HL-60 (cell line): ENCODE measurements at regions not wholly inside any gene's neighbourhood (a gene's known extent, or its start where the extent isn't known, plus 50 kb on each side); places are given as distances from the start of the nearest gene placed in this dataset.

Experiments
- DNase-seq, 2 experiments: peaks; one replicate each; pipeline ENCODE4 v3.0.0-alpha.2; 2010 to 2020; ENCODE audit warnings: low read depth in 1 of 2, low spot score in 1 of 2
- H3K27ac ChIP-seq: fragments of 250-450 bp; sonication (Bioruptor Pico); replicated peaks from 2 replicates; pipeline ENCODE4 v1.5.1; 2020; ENCODE audit warnings: mild to moderate bottlenecking, moderate library complexity
- H3K27me3 ChIP-seq: fragments of 250-450 bp; sonication (Bioruptor Pico); 2 replicates; pipeline ENCODE4 v1.5.1; 2021; ENCODE audit warnings: mild to moderate bottlenecking, moderate library complexity; ENCODE audit not compliant: insufficient read depth, poor library complexity, severe bottlenecking
- H3K4me3 ChIP-seq: replicated peaks from 2 replicates; pipeline ENCODE4 v1.5.1; 2011; ENCODE audit warnings: mild to moderate bottlenecking, control low read depth, low read length; ENCODE audit not compliant: insufficient read depth
- GABPA ChIP-seq: IDR thresholded peaks from 2 replicates; pipeline ENCODE4 v1.6.1; 2012; ENCODE audit warnings: low read depth
- POLR2AphosphoS5 ChIP-seq: IDR thresholded peaks from 2 replicates; pipeline ENCODE4 v1.6.1; 2012; ENCODE audit warnings: low read depth
- SPI1 ChIP-seq: IDR thresholded peaks from 2 replicates; pipeline ENCODE4 v1.6.1; 2012; ENCODE audit warnings: low read depth, mild to moderate bottlenecking, borderline replicate concordance
- TF ChIP-seq, protein P1 (sequence below): IDR thresholded peaks from 2 replicates; pipeline ENCODE4 v1.6.1; 2012; ENCODE audit warnings: low read depth; ENCODE audit not compliant: insufficient replicate concordance
- TF ChIP-seq, protein P2 (sequence below): IDR thresholded peaks from one replicate; pipeline ENCODE4 v1.5.1; 2011; ENCODE audit warnings: low read length, control low read depth, inconsistent platforms; ENCODE audit not compliant: insufficient read depth

GRCh38 chrX:94097868-94098267, 423.9 kb downstream of the FAM133A start:
- Histone ChIP-seq H3K4me3 (no peak overlapping the region), H3K27ac (no peak overlapping the region), H3K27me3 (no peaks in the 10 kb centered on the region)
- TF ChIP-seq, protein P1, sequence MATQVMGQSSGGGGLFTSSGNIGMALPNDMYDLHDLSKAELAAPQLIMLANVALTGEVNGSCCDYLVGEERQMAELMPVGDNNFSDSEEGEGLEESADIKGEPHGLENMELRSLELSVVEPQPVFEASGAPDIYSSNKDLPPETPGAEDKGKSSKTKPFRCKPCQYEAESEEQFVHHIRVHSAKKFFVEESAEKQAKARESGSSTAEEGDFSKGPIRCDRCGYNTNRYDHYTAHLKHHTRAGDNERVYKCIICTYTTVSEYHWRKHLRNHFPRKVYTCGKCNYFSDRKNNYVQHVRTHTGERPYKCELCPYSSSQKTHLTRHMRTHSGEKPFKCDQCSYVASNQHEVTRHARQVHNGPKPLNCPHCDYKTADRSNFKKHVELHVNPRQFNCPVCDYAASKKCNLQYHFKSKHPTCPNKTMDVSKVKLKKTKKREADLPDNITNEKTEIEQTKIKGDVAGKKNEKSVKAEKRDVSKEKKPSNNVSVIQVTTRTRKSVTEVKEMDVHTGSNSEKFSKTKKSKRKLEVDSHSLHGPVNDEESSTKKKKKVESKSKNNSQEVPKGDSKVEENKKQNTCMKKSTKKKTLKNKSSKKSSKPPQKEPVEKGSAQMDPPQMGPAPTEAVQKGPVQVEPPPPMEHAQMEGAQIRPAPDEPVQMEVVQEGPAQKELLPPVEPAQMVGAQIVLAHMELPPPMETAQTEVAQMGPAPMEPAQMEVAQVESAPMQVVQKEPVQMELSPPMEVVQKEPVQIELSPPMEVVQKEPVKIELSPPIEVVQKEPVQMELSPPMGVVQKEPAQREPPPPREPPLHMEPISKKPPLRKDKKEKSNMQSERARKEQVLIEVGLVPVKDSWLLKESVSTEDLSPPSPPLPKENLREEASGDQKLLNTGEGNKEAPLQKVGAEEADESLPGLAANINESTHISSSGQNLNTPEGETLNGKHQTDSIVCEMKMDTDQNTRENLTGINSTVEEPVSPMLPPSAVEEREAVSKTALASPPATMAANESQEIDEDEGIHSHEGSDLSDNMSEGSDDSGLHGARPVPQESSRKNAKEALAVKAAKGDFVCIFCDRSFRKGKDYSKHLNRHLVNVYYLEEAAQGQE, result no peak
- TF ChIP-seq GABPA (no peak), SPI1 (no peak), POLR2AphosphoS5 (no peak)
- TF ChIP-seq, protein P2, sequence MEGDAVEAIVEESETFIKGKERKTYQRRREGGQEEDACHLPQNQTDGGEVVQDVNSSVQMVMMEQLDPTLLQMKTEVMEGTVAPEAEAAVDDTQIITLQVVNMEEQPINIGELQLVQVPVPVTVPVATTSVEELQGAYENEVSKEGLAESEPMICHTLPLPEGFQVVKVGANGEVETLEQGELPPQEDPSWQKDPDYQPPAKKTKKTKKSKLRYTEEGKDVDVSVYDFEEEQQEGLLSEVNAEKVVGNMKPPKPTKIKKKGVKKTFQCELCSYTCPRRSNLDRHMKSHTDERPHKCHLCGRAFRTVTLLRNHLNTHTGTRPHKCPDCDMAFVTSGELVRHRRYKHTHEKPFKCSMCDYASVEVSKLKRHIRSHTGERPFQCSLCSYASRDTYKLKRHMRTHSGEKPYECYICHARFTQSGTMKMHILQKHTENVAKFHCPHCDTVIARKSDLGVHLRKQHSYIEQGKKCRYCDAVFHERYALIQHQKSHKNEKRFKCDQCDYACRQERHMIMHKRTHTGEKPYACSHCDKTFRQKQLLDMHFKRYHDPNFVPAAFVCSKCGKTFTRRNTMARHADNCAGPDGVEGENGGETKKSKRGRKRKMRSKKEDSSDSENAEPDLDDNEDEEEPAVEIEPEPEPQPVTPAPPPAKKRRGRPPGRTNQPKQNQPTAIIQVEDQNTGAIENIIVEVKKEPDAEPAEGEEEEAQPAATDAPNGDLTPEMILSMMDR, result no peak
- DNase-seq, result no peak

DNA sequence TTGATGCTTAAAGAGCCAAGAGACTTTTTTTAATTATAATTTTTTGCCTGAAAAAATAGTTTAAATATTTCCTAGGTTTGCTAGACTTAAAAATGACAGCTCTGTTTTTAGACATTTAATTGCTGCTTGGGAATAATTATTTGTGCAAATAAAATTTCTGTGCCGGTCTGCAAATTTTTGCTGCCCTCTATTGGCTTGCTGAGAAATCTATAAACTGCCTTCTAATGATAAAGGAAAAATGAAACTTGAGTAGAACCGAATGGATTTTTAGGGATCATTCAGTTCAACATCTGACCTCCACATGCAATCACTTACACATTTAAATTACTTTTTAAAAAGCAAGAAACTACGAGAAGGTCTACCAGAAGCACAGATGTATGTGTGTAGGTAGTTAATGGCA, 434.0 kb downstream of the FAM133A start:
- no peak overlapping the region for H3K27ac ChIP-seq
- TF ChIP-seq, protein P1, result no peak
- no peak for TF ChIP-seq POLR2AphosphoS5
- TF ChIP-seq, protein P2, result no peak
- no peak for TF ChIP-seq SPI1
- TF ChIP-seq GABPA, result no peak
- H3K4me3 ChIP-seq, result no peak overlapping the region
- DNase-seq, result no peak
- H3K27me3 ChIP-seq, result no peaks in the 10 kb centered on the region

DNA sequence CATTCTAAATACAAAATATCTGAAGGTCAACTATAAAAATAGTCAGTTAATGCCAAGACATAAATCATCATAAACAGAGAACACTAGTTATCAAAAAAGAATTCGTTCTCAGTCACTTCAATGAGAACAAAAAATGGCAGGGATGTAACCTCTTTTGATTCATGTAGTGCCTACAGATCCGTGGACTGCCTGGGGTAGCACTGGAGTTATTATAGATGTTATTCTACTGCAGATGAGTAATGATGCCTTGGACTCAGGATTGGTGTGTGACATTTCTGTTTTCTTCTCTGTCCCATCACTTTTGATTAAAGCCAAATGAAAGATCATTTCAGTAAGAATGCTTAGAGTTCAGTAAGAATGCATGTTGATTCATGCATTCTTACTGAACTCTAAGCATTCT, 440.4 kb downstream of the FAM133A start:
- no peak for TF ChIP-seq POLR2AphosphoS5
- TF ChIP-seq GABPA, result no peak
- TF ChIP-seq, protein P2, result no peak
- TF ChIP-seq, protein P1, result no peak
- TF ChIP-seq SPI1, result no peak
- Histone ChIP-seq H3K4me3 (no peak overlapping the region), H3K27ac (no peak overlapping the region), H3K27me3 (no peaks in the 10 kb centered on the region)
- no peak for DNase-seq
